ENCODE measurements at regions not wholly inside any gene's neighbourhood (a gene's known extent, or its start where the extent isn't known, plus 50 kb on each side); places are given as distances from the start of the nearest gene placed in this dataset.

- no peak for TF ChIP-seq CTCF (IDR thresholded peaks at IDR 0.05; ENCODE audit: unreplicated experiment)
- CTCF ChIA-PET = no interaction called here
- no peak overlapping the region for H3K27ac Mint-ChIP-seq (ENCODE audit: low read depth, unreplicated experiment)
- no peak overlapping the region for H3K4me3 Mint-ChIP-seq (ENCODE audit: unreplicated experiment)
- no peaks in the 10 kb centered on the region for H3K9me3 Mint-ChIP-seq (ENCODE audit: unreplicated experiment)
- intact Hi-C loops (cut with micrococcal nuclease) = no loop called here
- no peaks in the 10 kb centered on the region for H3K27me3 Mint-ChIP-seq (ENCODE audit: insufficient read depth, unreplicated experiment)
- no TSS peak for BruUV-seq (replicated peaks)
- POLR2A ChIA-PET = no interaction called here
- H3K4me1 Mint-ChIP-seq (ENCODE audit: insufficient read depth, unreplicated experiment) = no peaks in the 10 kb centered on the region
- peaks cover 5% of the 10 kb centered on the region for H3K36me3 Mint-ChIP-seq (ENCODE audit: insufficient read depth, unreplicated experiment)
- no peak for DNase-seq (ENCODE audit: unreplicated experiment)
Measured at GRCh38 chr1:54459726-54460191, 53.6 kb upstream of the SSBP3 start.

GRCh38 chr1:54459140-54459539 lies 52.9 kb upstream of the SSBP3 start:
- POLR2A ChIA-PET = no interaction called here
- DNase-seq (ENCODE audit: unreplicated experiment) = no peak
- Mint-ChIP-seq H3K27ac (ENCODE audit: low read depth, unreplicated experiment) (no peak overlapping the region), H3K4me1 (ENCODE audit: insufficient read depth, unreplicated experiment) (no peaks in the 10 kb centered on the region), H3K27me3 (ENCODE audit: insufficient read depth, unreplicated experiment) (no peaks in the 10 kb centered on the region), H3K9me3 (ENCODE audit: unreplicated experiment) (no peaks in the 10 kb centered on the region), H3K36me3 (ENCODE audit: insufficient read depth, unreplicated experiment) (peaks cover 5% of the 10 kb centered on the region), H3K4me3 (ENCODE audit: unreplicated experiment) (no peak overlapping the region)
- CTCF ChIA-PET = no interaction called here
- intact Hi-C loops (cut with micrococcal nuclease) = no loop called here
- no TSS peak for BruUV-seq (replicated peaks)
- TF ChIP-seq CTCF (IDR thresholded peaks at IDR 0.05; ENCODE audit: unreplicated experiment) = no peak

GRCh38 chr1:54456921-54457529 lies 50.8 kb upstream of the SSBP3 start:
- Mint-ChIP-seq H3K36me3 (ENCODE audit: insufficient read depth, unreplicated experiment) (no peaks in the 10 kb centered on the region), H3K4me3 (ENCODE audit: unreplicated experiment) (no peak overlapping the region), H3K4me1 (ENCODE audit: insufficient read depth, unreplicated experiment) (no peaks in the 10 kb centered on the region), H3K27ac (ENCODE audit: low read depth, unreplicated experiment) (no peak overlapping the region), H3K9me3 (ENCODE audit: unreplicated experiment) (peaks cover 5% of the 10 kb centered on the region), H3K27me3 (ENCODE audit: insufficient read depth, unreplicated experiment) (no peaks in the 10 kb centered on the region)
- TF ChIP-seq CTCF (IDR thresholded peaks at IDR 0.05; ENCODE audit: unreplicated experiment) = no peak
- intact Hi-C loops (cut with micrococcal nuclease) = no loop called here
- no TSS peak for BruUV-seq (replicated peaks)
- ChIA-PET CTCF (no interaction called here), POLR2A (no interaction called here)
- no peak for DNase-seq (ENCODE audit: unreplicated experiment)

GRCh38 chr1:54456361-54456760 lies 50.2 kb upstream of the SSBP3 start:
- intact Hi-C loops (cut with micrococcal nuclease) = no loop called here
- no peak overlapping the region for H3K4me3 Mint-ChIP-seq (ENCODE audit: unreplicated experiment)
- ChIA-PET POLR2A (no interaction called here), CTCF (interaction anchor here (0.6 kb wide), 1 partner anchor 942 kb away, joined by 3 read pairs; no protein-coding TSS in a partner anchor)
- no peak for DNase-seq (ENCODE audit: unreplicated experiment)
- no peaks in the 10 kb centered on the region for H3K27me3 Mint-ChIP-seq (ENCODE audit: insufficient read depth, unreplicated experiment)
- no TSS peak for BruUV-seq (replicated peaks)
- no peak for TF ChIP-seq CTCF (IDR thresholded peaks at IDR 0.05; ENCODE audit: unreplicated experiment)
- H3K4me1 Mint-ChIP-seq (ENCODE audit: insufficient read depth, unreplicated experiment) = no peaks in the 10 kb centered on the region
- H3K27ac Mint-ChIP-seq (ENCODE audit: low read depth, unreplicated experiment) = no peak overlapping the region
- peaks cover 5% of the 10 kb centered on the region for H3K9me3 Mint-ChIP-seq (ENCODE audit: unreplicated experiment)
- H3K36me3 Mint-ChIP-seq (ENCODE audit: insufficient read depth, unreplicated experiment) = no peaks in the 10 kb centered on the region

Measured in MCF 10A (cell line).